DMS114 treated with DMSO at 0.1 percent for 48 hours (cell line): ENCODE measurements at regions not wholly inside any gene's neighbourhood (a gene's known extent, or its start where the extent isn't known, plus 50 kb on each side); places are given as distances from the start of the nearest gene placed in this dataset.

ENCODE experiments used
- DNase-seq: peaks from one replicate; lab custom pipeline; 2025; ENCODE audit not compliant: unreplicated experiment; lab: John Stamatoyannopoulos, UW

DNA sequence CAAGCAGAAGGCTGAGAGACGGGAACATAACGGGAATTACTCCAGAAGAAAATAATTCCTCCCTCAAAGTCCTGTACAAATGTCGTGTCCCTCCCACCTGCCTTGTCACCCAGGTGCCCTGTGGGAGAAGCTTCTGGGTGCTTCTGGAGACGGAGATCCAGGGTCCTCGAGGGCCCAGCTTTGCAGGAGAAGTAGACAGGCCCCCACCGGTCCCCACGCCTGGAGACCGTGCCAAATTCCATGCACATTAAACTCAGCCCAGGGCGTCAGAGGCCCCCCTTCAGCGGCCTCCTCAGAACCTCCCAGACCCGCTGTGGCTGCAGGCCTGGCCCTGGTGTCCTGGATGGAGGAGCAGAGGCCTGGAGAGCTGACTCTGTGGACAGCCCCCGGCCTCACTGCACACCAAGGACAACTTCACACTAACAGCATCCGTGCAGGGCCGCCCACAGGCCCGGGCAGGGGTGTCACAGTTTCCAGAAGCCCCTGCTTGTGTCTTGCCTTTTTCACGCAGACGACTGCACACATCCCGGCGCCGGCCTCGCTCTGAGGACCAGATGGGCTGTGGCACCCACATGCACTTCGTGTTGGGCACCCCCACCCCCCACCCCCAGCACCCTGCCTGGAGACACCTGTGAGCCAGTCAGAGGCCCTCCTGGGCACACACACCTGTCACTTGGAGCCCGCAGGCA, 734.3 kb downstream of the BRD1 start:
- DNase-seq: no peak

DNA sequence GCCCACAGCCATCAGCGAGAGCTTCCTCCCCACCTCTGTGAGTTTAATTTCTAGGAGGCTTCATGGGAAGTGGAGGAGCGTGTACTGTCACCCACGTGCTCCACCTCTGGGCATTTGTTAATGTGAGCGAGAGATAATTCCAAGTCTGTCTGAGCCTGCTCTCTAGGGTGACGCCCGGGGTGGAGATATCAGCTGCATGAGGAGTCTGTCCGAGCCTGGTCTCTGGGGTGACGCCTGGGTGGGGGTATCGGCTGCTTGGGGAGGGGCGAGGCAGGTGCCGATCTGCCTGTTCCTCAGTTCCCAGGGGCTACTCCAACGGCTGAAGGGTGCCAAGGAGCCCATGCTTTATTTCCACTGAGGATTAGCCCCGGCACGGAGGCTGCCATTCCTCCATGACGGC, 735.0 kb downstream of the BRD1 start:
- no peak for DNase-seq

GRCh38 chr22:49091917-49092545, 735.6 kb downstream of the BRD1 start:
- no peak for DNase-seq

DNA sequence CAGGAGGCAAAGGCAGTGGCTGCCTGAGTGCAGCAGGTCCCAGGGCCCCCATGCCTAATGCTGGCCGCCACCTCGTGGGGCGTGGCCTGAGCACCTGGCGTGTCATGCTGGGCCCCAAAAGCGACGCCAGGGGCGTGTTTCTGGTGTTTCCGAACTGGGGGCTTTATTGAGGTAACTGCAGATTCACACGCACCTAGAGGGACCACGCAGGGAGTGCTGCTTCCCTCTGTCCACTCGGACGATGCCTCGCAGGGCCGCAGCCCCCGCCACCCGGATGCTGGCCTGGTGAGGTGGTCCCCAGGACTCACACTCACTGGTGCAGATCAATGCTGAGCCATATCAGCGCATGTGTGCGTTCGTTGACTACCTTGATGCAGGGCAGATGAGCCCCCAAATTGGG, 736.2 kb downstream of the BRD1 start:
- DNase-seq: no peak

GRCh38 chr22:49090853-49091135, 736.9 kb downstream of the BRD1 start:
- no peak for DNase-seq

GRCh38 chr22:49090061-49090852, 737.4 kb downstream of the BRD1 start:
- DNase-seq: no peak

- no peak for DNase-seq
Measured at GRCh38 chr22:49088801-49089791, 738.6 kb downstream of the BRD1 start.

- no peak for DNase-seq
Measured at GRCh38 chr22:49087716-49088601, 739.7 kb downstream of the BRD1 start.

- DNase-seq: no peak
Measured at GRCh38 chr22:49087198-49087597, 740.5 kb downstream of the BRD1 start.

DNA sequence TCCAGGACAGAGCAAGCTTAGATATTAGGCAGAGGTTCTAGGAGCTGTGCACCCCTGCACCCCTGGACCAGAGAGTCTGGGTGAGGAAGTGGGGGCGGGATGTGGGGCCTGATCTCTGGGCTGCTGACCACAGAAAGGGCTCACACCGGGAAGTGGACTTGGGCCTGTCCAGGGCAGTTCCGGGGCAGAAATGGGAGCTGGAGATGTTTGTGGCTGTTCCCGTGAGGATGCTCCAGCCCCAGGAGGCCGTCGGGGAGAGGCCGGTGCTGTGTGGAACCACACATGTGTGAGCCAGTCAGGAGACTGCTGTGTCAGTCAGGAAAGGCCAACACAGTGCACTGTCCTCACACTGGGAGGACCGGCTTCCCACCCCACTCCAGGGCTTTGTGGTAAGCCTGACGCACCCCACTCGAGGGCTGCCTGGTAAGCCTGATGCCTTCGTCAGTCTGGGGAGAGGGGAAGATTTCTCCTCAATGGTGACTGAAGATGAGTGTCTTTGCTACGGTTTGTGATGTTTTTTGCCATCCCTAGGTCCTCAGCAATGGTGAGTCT, 741.0 kb downstream of the BRD1 start:
- DNase-seq: no peak

DNA sequence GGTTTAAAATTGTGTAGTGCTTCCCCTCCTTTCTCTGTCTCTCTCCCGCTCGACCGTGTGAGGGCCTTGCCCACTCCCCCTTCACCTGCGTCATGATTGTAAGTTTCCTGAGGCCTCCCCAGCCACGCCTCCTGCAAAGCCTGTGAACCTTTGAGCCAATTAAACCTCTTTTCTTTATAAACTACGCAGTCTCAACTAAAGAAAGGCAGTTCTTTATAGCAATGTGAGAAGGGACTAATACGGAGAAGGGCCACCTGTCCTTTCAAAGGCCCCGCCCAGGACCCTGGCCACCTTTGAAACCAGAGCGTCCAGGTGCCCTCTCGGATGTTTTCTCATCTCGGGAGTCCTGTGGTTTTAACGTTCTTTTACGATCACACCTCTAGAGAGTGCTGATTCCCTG, 741.5 kb downstream of the BRD1 start:
- DNase-seq: no peak

- no peak for DNase-seq
Measured at GRCh38 chr22:49084206-49084605, 743.5 kb downstream of the BRD1 start.

- DNase-seq: no peak
Measured at GRCh38 chr22:49083607-49084006, 744.1 kb downstream of the BRD1 start.

DNA sequence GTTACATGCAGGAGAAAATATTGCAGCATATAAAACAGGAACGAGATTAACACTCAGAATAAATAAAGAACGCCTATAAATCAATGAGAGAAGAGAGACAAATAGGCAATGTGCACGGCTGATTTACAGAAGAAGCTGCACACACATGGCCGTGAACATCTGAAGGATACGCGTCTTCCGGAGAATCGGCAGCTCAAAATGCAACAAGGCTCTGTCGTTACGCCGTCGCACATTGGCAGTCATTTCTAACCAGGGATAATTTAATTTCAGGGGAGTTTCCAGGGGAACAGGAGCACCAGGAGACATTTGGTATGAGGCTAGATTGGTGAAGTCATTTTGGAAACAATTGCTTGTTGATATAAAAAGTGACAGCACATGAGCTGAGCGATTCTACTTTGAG, 745.2 kb downstream of the BRD1 start:
- DNase-seq: no peak

DNA sequence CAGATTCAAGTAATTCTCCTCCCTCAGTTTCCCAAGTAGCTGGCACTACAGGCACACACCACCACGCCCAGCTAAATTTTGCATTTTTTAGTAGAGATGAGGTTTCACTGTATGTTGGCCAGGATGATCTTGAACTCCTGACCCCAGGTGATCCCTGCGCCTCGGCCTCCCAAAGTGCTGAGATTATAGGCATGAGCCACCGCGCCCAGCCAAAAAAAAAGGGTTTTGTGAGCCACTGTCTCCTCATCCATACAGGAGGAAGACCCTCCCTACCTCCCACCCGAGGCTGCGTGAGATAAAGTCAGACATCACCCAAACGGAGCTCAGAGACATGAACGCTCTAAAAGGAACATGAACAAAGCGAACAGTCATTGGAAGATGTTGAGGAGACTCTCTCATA, 745.7 kb downstream of the BRD1 start:
- DNase-seq: no peak

- no peak for DNase-seq
Measured at GRCh38 chr22:49081261-49081666, 746.4 kb downstream of the BRD1 start.

GRCh38 chr22:49080631-49081030, 747.0 kb downstream of the BRD1 start:
- no peak for DNase-seq

GRCh38 chr22:49079743-49080500, 747.8 kb downstream of the BRD1 start:
- no peak for DNase-seq

DNA sequence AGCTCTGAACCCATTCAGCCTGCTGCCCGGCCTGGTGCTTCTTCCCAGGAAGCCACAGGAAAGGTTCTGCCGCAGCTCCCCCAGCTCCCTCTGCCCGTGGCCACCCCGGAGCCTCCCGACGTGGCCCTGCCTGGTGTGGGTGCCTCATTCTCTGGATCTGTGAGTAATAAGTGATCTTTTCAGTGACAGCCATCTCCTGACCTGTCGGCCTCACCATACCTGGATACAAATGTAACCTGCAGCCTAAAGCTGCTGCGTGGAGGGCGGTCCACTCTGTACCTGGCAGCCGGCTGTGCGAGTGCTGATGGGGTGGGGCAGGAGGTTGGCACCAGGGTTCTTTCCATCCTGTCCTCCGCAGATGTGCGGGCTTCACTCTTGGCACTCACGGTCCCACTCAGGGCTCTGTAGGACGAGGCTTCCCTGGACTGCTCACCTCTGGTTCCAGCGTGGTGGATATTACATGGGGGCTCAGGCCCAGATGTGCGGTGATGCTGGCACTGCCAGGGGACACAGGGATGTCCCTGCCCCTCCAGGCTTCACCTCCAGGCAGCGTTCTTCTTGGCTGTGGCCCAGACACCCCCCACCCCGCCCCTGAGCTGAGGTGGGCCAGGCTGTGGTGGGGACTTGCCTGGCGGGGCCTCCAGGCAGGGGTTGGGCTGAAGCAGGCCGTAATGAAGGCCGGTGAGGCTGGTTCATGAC, 748.5 kb downstream of the BRD1 start:
- no peak for DNase-seq
